T-helper 2 cell (primary cell): ENCODE measurements at regions not wholly inside any gene's neighbourhood (a gene's known extent, or its start where the extent isn't known, plus 50 kb on each side); places are given as distances from the start of the nearest gene placed in this dataset.

Source experiments
- DNase-seq, 5 experiments: peaks; one replicate each; pipeline versions ENCODE4 v3.0.0 to v3.0.0-alpha.2; 2012 to 2022

DNA sequence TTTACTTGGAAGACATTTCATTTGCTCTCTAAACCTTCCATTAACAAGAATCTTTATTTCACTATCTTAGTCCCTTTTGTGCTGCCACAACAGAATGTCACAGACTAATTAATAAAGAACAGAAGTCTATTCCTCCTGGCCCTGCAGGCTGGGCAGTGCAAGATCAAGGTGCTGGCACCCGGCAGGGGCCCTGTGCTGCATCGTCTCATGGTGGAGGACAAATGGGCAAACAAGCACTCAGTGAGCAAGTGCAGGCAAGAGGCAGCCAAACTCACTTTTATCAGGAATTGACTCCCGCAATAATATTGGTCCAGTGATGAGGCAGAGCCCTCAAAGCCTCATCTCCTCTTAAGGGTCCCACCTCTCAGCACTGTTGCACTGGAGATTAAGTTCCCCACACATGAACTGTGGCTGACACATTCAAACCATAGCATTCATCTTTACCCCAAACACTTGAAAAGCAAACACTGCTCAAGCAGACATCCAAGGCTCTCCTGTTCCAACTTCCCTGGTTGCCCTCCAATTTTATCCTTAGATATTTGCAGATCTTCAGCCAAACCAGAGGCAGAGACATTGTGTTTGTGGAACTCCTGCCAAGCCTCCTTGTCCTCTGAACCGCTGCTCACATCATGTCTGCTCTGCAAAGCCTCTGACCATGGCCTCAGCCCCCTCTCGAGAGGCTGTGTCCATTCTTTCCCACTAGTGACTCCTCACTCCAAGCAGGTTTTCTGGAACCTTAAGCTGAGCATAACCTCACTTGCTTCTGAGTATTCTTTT lies 404.4 kb upstream of the SOX11 start:
- no peak for DNase-seq

DNA sequence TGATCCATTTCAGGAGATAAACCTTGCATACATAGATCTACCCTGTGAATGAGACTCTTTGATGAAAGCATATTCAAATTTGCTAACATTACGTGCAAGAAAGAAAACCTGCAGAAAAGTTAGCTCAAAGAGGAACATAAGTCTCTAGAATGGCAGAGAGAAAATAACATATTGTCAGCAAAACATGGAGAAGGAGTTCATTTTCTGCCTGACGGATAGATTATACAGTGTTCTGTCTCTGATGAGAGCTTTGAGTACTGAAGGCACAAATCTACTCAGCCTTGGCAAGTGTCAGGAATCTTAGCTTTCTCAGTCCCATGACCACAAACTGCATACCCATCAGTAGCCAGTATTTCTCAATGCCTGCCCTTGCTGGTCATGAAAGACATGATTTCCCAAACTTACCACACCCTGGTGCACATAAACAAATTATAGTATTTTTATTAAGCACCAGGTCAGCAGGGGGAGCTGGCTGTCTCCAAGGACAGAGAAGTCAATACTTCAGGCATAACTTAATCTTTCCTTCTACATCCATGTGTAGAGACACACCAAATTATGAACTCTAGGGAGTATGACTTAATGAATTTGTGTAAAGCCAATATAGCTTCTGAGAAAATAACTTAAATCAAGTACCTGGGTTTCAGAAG lies 401.2 kb upstream of the SOX11 start:
- no peak for DNase-seq

DNA sequence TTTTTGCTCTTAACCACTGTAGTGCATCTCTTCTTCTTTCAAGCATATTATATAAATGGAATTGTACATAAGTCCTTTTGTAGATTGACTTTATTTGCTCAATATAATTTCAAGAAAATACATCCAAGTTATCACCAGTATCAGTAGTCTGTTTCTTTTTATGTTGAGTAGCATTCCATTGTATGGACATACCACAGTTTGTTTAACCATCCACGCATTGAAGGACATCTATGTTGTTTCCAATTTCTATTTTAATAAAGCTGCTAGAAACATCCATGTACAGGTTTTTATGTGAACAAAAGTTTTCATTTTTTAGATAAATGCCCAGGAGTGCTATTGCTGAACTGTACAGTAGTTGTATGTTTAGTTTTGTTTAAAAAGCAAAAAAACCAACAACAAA lies 387.5 kb upstream of the SOX11 start:
- no peak for DNase-seq

DNA sequence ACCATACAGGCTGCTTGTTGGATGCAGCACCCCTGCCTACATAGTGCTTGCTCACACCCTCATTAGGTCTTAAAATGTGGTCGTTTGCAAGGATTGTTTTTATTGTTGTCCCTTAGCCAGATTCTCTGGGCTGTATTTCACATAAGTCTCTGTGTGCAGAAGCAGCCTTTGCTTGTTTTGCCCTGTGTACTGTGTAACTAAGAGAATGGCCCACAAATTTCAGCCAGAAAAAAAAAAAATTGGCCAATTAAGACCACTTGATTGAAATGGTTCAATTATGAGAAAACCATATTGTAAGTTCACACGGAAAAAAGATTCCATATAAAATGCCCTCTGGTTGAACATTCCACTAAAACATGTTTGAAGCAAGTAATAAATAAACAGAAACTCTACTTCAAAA lies 377.1 kb upstream of the SOX11 start:
- no peak for DNase-seq

DNA sequence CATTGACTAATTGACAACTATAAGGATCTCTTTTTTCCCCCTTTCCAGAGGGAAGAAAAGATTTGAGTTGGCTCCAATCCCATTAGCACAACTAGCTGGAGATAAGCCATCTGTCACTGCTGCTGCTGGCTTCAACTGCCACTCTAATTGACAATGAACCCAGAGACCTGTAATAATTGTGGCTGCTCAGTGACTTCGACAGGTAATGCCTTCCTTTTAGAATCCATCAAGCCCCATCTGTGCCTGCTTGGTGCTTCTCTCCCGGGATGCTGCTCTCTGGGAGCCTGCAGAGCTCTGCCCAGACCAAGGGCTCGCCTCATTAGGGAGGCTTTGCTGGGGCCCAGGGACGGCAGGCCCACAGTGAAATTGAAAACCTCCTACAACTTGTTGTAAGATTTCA lies 376.7 kb upstream of the SOX11 start:
- no peak for DNase-seq

DNA sequence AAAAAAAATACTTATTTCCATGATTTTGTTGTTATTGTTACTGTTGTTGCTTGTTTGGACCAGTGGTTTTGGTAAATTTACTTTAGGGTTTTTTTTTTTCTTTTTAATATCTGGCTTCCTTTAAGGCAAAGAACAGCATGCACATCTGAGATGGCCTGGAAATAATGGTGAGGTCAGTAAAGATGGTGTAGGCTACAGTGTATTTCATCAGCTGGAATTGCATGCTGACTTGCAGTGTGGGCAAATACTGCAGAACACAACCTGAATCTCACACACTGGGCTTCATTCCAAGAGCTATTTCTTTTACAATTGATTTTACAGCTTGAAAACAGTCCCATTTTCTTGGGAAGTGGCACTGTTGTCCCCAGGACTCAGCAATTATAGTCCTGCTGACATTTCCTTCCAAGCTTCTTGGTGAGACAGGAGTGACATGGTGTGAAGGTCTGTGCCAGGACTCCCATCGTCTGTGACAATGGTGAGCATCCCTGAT lies 376.1 kb upstream of the SOX11 start:
- DNase-seq = no peak

DNA sequence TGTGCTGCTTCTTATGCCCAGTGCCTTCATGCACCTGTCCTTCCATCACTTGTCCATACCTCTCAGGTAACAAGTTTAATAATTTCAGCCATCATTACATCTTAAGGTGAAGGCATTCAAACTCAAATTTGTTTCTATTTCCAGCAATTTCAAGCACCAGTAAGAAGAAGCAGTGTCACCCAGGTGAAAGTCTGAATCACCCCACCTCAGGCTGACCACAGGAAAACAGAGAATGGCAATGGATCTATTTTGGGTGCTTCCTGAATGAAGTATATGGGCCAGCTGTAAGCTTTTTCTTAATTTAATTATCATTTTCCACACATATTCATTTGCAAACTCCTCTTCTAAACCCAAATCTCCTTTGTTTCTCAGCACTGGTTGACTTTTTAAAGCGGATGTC lies 372.7 kb upstream of the SOX11 start:
- no peak for DNase-seq

DNA sequence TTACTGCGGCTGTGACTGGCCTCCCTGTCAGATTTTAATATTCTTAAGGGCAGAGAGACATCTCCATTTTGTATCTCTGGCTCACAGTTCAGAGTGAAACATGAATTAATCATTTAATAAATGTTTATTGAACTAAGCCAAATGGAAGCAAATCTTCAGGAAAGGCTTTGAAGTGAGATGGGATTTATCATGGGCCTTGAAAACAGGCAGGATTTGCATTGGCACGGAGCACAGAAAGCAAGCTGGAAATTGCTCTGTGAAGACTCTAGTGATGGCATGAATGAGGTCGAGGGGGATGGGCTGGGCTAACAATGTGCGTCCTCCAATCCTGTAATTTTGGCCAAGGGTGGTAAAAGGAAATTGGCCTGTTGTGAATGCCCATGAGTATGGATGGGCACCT lies 369.8 kb upstream of the SOX11 start:
- DNase-seq = no peak

DNA sequence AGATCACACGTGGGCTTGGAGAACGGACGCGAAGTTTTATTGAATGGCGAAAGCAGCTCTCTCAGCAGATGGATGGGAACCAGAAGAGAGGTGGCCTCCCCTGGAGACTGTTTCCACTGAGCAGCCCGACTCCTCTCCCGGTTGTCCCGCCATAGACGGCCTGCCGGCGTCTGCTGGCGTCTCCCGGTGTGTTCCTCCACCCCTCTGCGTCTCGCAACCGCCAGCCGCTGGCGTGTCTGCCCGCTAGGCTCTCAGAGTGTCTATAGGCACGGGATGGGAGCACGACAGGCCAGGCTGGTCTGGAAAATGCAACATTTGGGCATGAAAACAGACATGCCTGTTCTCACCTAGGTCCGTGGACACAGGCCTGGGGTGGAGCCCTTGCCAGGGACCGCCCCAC lies 366.7 kb upstream of the SOX11 start:
- DNase-seq = no peak

DNA sequence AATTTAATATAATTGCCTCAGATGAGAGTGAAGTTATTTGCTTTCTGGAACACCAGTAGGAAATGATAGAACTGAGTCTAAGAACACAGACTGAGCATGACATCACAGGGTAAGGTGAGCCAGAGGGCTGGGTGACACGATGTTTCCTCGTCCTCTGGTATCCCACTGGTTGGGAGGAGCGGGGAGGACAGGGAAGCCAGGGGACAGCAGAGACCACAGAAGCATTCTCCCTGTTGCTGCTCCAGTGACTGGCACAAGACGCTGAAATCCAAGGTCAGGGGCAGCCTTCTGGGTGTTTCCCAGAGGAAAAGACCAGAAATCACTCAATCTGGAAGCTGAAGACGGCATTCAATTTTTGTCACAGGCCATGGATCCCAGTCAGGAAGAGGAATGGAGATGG lies 363.4 kb upstream of the SOX11 start:
- DNase-seq = no peak

DNA sequence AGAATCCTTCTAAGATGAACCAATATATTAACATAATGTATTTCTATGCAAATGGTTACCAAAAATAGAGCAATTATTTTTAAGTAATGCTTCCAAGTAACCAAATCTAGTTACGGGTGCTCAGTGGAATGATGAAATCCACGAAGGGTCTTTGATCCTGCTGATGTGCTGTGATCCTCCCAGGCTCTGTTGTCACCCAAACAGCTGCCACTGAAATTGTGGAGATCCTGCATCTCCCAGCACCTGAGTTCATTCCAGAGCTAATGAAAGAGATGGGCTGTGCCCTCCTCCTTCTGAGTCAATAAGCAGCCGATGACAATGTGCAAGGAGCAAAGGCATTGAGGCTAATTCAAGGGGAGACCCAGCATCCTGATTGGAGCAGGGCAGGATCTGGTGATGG lies 362.4 kb upstream of the SOX11 start:
- DNase-seq = no peak

DNA sequence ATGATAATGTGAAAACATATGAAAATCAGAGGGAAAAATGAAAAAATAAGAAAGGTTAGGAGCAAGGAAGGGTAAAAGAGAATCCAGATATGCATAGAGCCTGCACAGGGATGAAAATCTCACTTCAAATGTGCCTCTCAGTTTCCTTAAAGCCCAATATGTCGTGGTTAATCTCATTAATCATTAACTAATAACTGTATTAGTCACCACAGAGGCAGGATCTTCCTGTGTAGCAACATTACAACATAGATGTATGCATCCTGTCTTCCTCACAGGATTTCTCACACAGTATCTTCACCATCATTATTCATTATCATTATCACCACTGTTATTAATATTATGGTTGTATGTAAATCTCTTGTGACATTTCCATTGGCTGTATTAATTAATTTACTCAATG lies 361.2 kb upstream of the SOX11 start:
- no peak for DNase-seq

DNA sequence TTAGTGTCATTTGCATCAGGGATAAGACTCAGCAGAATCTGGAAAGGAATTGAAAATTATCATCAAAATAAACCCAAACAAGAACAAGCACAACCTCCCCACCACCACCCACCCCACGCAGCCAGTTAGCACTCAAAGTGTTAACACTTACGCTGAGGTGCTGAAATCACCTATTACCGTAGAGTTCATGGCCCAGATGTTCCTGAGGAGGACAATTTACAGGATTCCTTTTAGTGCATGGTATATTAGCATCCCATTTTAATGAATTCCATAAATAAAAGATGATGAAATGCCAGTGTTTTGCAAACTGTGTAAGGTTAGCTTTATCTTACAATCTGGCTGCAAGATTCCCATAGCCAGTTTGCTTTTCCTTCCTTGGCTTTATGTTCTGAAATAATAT lies 359.3 kb upstream of the SOX11 start:
- no peak for DNase-seq

DNA sequence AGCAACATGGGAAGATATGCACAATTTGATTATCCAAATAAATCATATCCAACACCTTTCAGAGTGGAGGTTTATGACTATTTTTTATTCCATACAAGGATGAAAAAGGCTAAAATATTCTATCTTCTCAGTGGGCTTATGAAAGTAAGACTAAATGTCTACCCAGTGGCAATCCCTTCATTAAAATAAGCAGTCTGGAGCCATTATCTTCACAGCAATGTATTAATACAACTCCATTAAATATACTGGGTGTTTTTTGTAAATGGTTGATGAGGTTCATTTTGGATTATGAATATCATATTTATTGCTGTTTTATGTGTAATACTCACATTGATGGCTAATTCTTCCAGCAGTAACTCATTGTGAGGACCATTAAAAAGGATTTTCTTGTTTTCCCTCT lies 352.7 kb upstream of the SOX11 start:
- no peak for DNase-seq

DNA sequence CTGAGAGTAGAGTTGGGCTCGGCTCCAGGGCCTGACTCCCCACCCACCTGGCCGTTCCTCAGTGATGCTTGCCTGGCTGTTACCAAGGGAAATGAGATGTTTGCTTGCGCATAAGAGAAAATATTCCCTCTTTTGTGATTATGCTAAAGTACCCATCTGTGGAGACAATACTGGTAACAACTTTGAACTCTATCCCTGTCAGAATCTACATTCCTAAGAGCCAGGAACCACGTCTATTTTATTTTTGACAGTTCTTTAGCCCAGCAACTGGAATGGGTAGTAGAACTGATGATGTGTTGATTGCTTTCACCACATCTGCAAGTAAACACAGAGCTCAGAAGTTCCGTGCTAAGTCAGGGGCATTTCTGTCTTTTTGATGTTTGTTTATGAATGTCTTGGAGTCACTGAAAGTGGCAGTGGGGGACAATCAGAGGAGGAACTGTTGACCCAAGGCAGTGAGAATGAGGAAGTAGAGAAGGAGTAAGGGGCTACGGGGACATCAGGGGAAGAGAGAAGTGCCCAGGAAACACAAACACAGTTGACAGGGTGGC lies 348.3 kb upstream of the SOX11 start:
- DNase-seq = no peak

DNA sequence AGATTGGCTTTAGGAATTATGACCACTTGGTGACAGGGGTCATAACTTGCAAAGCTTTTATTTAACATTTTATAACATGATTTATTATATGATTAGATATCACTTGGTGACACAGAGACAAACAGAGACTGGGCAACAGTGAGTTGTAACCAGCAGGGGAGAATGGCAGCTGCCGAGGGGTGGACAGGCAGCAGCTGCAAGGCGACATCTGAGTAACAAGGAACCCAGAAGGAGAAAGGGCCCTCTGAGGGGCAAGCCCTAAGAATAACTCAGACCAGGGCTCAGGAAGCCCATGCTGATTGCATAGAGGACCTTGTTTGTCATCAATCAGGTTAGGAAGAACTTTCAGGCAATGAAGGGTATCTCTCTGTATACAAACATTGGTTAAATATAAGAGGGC lies 339.9 kb upstream of the SOX11 start:
- no peak for DNase-seq

DNA sequence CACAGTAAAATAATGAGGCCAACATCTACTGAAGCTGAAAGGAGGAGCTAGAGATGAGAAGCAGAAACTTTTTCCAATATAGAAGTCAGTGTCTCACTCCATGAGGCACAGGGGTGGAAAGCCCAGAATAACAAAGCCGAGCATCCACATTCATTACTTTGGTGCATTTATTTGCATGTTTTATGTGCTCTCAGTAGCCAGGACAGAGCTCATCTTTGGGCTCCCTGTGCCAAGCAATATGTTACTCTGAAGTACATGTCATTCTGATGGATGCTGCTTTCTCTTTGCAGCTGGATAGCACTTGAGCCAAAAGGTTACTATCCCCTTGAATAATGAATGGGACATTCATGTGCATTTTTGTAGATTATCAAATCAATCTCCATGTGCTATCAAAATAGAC lies 338.6 kb upstream of the SOX11 start:
- no peak for DNase-seq

DNA sequence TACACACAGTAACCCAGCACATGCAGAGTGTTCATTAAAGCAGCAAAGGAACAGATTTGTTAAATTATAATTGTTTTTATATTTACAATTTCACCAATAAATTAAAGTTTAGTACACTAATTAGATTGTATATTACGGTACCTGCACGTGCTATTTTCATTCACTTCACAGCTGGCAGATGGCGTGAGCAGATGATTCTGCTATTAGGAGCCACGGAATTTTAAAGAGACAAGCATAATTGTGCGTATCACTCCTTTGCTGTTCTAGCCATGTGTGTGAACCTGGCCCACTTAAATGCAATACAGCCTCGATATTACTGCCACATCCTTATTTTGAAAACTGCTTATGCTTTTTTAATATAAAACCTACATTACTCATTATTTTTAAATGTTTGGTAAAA lies 332.8 kb upstream of the SOX11 start:
- DNase-seq = no peak

DNA sequence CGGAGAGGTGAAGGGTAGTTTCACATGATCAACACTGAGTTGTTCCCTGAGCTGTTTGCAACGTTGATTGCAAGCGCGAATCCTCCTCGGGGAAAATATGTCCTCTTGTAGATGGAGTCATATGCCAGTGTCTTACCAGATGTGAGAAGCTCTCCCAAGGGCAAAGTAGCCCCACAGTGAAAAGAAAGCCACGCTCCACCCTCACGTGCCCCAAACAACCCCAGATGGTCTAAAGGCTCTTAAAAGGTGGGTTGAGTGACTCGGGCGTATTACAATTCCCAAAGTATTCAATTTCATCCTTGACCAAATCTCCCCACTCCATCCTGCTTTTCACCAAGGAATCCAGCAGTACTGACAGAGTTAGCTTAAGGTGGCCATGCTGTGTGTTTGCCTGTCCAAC lies 332.1 kb upstream of the SOX11 start:
- DNase-seq = no peak

DNA sequence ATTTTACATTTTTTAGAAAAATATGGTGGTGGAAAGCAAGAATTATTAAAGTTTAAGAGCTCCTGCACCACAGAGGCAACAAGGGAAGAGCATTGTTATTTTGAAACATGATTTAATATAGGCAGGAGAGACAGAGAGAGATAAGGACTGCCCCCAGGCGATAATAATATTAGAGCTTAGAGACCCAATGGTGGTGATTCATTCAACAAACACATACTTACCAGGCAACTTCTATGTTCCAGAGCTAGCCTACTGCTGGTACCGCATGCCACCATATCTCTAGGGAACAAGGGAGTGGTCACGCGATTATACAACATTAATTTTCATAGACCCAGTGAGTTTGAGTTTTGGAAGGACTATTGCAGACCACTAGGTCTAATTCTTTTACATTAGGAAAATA lies 327.8 kb upstream of the SOX11 start:
- DNase-seq = no peak

DNA sequence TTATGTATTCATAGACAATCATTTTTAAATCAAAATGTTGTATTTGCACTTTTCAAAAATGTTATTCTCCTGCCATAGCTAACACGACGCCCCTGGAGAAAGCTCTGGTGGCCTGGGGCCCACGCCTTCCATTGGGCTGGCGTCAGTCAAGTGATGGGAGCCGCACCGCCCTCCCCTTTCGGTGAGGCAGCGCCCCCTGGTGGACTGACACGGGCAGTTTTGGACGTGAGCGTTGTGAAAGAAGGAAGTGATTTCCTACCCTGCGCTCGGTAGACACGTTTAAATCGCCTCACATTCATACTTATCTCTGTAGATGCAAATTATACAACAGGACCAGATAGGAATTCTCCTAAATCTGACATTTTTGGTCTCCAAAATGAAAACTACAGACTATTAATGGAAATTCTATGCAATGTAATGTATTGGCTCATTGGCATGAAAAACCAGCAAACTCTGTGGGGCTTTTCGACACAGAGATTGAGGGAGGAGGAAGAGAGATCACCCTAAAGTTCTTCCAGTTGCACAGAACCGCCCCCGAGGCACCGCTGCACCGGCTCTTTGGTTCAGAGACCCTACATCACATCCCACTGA lies 326.2 kb upstream of the SOX11 start:
- peak in 1 of 5 experiments; percentile 67 for DNase-seq

DNA sequence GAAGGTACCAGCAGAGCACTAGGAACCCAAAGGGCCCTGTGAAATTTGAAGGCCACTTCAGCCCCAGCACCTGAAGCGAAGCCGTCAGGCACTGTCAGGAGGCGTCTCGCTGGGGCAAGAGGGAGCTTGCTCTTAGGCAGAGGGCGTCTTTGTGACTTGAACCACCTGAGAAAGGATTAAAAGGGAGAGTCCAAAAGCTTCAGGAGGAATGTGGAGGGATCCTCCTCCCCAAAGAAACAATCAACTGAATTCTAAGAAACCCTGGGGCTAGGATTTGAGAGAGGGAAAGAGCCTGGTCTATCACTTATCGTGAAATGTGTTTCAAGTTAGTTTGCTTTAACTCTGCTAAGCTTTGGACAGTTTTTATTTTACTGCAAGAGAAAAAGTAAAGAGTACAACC lies 324.9 kb upstream of the SOX11 start:
- no peak for DNase-seq

DNA sequence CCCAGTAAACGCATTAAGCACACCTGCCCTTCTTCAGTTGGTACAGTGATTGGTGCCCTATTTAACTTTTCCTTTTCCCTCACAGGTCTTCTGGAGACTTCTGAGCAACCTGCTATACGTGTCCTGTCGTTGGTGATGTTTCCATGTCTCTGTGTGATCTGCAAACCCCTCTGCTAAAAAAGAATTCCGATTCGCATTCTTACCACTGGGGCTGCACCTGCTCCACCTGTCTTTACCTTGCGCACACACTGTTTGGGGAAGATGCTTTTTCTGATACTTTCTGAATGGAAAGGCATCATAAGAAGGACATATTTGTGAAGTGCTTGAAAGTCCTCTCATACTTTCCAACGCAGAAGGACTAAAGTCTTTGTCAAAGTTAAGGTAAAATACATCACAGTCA lies 323.9 kb upstream of the SOX11 start:
- no peak for DNase-seq

DNA sequence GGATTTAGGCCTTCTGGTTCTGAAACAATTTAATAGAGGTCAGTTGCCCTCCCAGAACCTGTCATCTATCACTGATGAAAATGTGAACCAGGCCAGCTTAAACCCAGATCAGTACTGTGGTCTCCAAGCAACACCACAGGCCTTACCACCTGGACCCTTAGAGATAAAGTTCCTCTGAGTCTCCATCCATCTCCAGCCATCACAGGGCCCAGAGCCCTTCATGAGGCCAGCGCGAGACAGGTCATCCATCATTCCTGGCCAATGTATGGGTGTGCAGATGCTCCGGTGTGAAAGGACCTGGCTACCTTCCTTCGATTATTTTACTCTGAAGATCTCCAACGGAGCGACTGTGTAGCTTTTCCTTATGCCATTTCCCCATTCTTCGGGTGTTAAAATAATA lies 322.7 kb upstream of the SOX11 start:
- DNase-seq = no peak
